ENCODE measurements at regions not wholly inside any gene's neighbourhood (a gene's known extent, or its start where the extent isn't known, plus 50 kb on each side); places are given as distances from the start of the nearest gene placed in this dataset.

GRCh38 chr12:92619026-92619425 lies 83.8 kb upstream of the PLEKHG7 start:
- H3K27me3 ChIP-seq (replicated peaks; ENCODE audit: insufficient read depth, low read length), result no peaks in the 10 kb centered on the region
- no peak for DNase-seq
- no peak overlapping the region for H3K4me2 ChIP-seq (ENCODE audit: low read depth, low read length)
- no peaks in the 10 kb centered on the region for H3K9me3 ChIP-seq (replicated peaks; ENCODE audit: insufficient read depth, low read length)
- no peak overlapping the region for H2AFZ ChIP-seq (ENCODE audit: low read length)
- H3K27ac ChIP-seq (ENCODE audit: low read length), result no peak overlapping the region
- H3K9me2 ChIP-seq (replicated peaks; ENCODE audit: insufficient read depth, low read length), result no peaks in the 10 kb centered on the region
- H3F3A ChIP-seq (ENCODE audit: insufficient read depth, low read length), result no peaks in the 10 kb centered on the region
- no peaks in the 10 kb centered on the region for H3K36me3 ChIP-seq (replicated peaks; ENCODE audit: insufficient read depth, low read length)
- no peaks in the 10 kb centered on the region for H3K4me1 ChIP-seq (ENCODE audit: low read length)
- TF ChIP-seq EZH2 (optimal IDR thresholded peaks at IDR 0.05; ENCODE audit: low read depth, low read length) (no peak), EZH2phosphoT487 (IDR thresholded peaks at IDR 0.05; ENCODE audit: low read length) (no peak), CTCF (IDR thresholded peaks at IDR 0.05; ENCODE audit: low read length) (no peak)
- H3K4me3 ChIP-seq (ENCODE audit: low read length), result no peak overlapping the region
- no peaks in the 10 kb centered on the region for H4K20me1 ChIP-seq (ENCODE audit: insufficient read depth, low read length)
- no peak overlapping the region for H3K9ac ChIP-seq (ENCODE audit: low read length)
- H3K79me2 ChIP-seq (ENCODE audit: low read length), result no peaks in the 10 kb centered on the region

- TF ChIP-seq EZH2 (optimal IDR thresholded peaks at IDR 0.05; ENCODE audit: low read depth, low read length) (no peak), EZH2phosphoT487 (IDR thresholded peaks at IDR 0.05; ENCODE audit: low read length) (no peak), CTCF (IDR thresholded peaks at IDR 0.05; ENCODE audit: low read length) (no peak)
- Histone ChIP-seq H3K27ac (ENCODE audit: low read length) (no peak overlapping the region), H3K27me3 (replicated peaks; ENCODE audit: insufficient read depth, low read length) (no peaks in the 10 kb centered on the region), H3K9ac (ENCODE audit: low read length) (no peak overlapping the region), H3K4me3 (ENCODE audit: low read length) (no peak overlapping the region), H3K4me2 (ENCODE audit: low read depth, low read length) (no peak overlapping the region), H3K79me2 (ENCODE audit: low read length) (no peaks in the 10 kb centered on the region), H3K4me1 (ENCODE audit: low read length) (no peaks in the 10 kb centered on the region), H3F3A (ENCODE audit: insufficient read depth, low read length) (no peaks in the 10 kb centered on the region), H3K9me3 (replicated peaks; ENCODE audit: insufficient read depth, low read length) (no peaks in the 10 kb centered on the region), H3K9me2 (replicated peaks; ENCODE audit: insufficient read depth, low read length) (no peaks in the 10 kb centered on the region), H3K36me3 (replicated peaks; ENCODE audit: insufficient read depth, low read length) (no peaks in the 10 kb centered on the region), H2AFZ (ENCODE audit: low read length) (no peak overlapping the region), H4K20me1 (ENCODE audit: insufficient read depth, low read length) (no peaks in the 10 kb centered on the region)
- DNase-seq, result no peak
These were observed 87.1 kb upstream of the PLEKHG7 start for GRCh38 chr12:92615703-92616102.

- Histone ChIP-seq H3K4me3 (ENCODE audit: low read length) (no peak overlapping the region), H4K20me1 (ENCODE audit: insufficient read depth, low read length) (no peaks in the 10 kb centered on the region), H3K36me3 (replicated peaks; ENCODE audit: insufficient read depth, low read length) (no peaks in the 10 kb centered on the region), H2AFZ (ENCODE audit: low read length) (no peak overlapping the region), H3K79me2 (ENCODE audit: low read length) (no peaks in the 10 kb centered on the region), H3F3A (ENCODE audit: insufficient read depth, low read length) (no peaks in the 10 kb centered on the region), H3K9me2 (replicated peaks; ENCODE audit: insufficient read depth, low read length) (no peaks in the 10 kb centered on the region), H3K4me2 (ENCODE audit: low read depth, low read length) (no peak overlapping the region), H3K27ac (ENCODE audit: low read length) (no peak overlapping the region), H3K9ac (ENCODE audit: low read length) (no peak overlapping the region), H3K9me3 (replicated peaks; ENCODE audit: insufficient read depth, low read length) (no peaks in the 10 kb centered on the region), H3K27me3 (replicated peaks; ENCODE audit: insufficient read depth, low read length) (no peaks in the 10 kb centered on the region), H3K4me1 (ENCODE audit: low read length) (no peaks in the 10 kb centered on the region)
- no peak for DNase-seq
- TF ChIP-seq EZH2 (optimal IDR thresholded peaks at IDR 0.05; ENCODE audit: low read depth, low read length) (no peak), EZH2phosphoT487 (IDR thresholded peaks at IDR 0.05; ENCODE audit: low read length) (no peak), CTCF (IDR thresholded peaks at IDR 0.05; ENCODE audit: low read length) (no peak)
These were observed 87.7 kb upstream of the PLEKHG7 start for GRCh38 chr12:92615086-92615485.
